Mesenchymal stem cell (in vitro differentiated cells and primary cell): ENCODE measurements at regions not wholly inside any gene's neighbourhood (a gene's known extent, or its start where the extent isn't known, plus 50 kb on each side); places are given as distances from the start of the nearest gene placed in this dataset.

Experiments used
- DNase-seq: peaks from one replicate; pipeline ENCODE4 v3.0.0-alpha.2; 2013
- H2AFZ ChIP-seq: one replicate; pipeline ENCODE4 v1.6.1; 2013; ENCODE audit warnings: low read depth, mild to moderate bottlenecking, control low read depth, inconsistent platforms, low read length, moderate library complexity
- H2AK5ac ChIP-seq: 2 replicates; pipeline ENCODE4 v1.6.1; 2013; ENCODE audit warnings: low read length, moderate library complexity, mild to moderate bottlenecking, inconsistent platforms; ENCODE audit not compliant: severe bottlenecking
- H2BK120ac ChIP-seq: one replicate; pipeline ENCODE4 v1.6.1; 2013; ENCODE audit warnings: low read depth, mild to moderate bottlenecking, inconsistent platforms, low read length, moderate library complexity
- H2BK12ac ChIP-seq, 2 experiments: one replicate each; pipeline ENCODE4 v1.6.1; 2013; ENCODE audit warnings: inconsistent platforms in 2 of 2, low read length in 2 of 2, mild to moderate bottlenecking in 2 of 2, moderate library complexity in 2 of 2, control low read depth in 1 of 2
- H2BK15ac ChIP-seq: one replicate; pipeline ENCODE4 v1.6.1; 2013; ENCODE audit warnings: mild to moderate bottlenecking, low read depth, inconsistent platforms; ENCODE audit not compliant: poor library complexity, severe bottlenecking
- H2BK5ac ChIP-seq: 2 replicates; pipeline ENCODE4 v1.6.1; 2013; ENCODE audit warnings: low read depth, mild to moderate bottlenecking, low read length, control low read depth, inconsistent platforms; ENCODE audit not compliant: poor library complexity, severe bottlenecking
- H3K14ac ChIP-seq, 2 experiments: one replicate each; pipeline ENCODE4 v1.6.1; 2013; ENCODE audit warnings: inconsistent platforms in 2 of 2, low read length in 2 of 2, control low read depth in 1 of 2, mild to moderate bottlenecking in 1 of 2, moderate library complexity in 1 of 2
- H3K18ac ChIP-seq, 2 experiments: one replicate each; pipeline ENCODE4 v1.6.1; 2013; ENCODE audit warnings: inconsistent platforms in 2 of 2, low read length in 2 of 2, control low read depth in 1 of 2, low read depth in 1 of 2, mild to moderate bottlenecking in 1 of 2
- H3K23ac ChIP-seq, 2 experiments: one replicate each; pipeline ENCODE4 v1.6.1; 2013; ENCODE audit warnings: inconsistent platforms in 2 of 2, low read length in 2 of 2, mild to moderate bottlenecking in 2 of 2, moderate library complexity in 2 of 2, control low read depth in 1 of 2
- H3K27ac ChIP-seq: 2 replicates; pipeline ENCODE4 v1.5.1; 2013; ENCODE audit warnings: mild to moderate bottlenecking, moderate library complexity, low read length, control low read depth, inconsistent platforms; ENCODE audit not compliant: poor library complexity, severe bottlenecking
- H3K27me3 ChIP-seq, 2 experiments: 2 replicates each; pipeline versions ENCODE4 v1.6.1 to v1.7.0; 2013; ENCODE audit warnings: low read length in 2 of 2, mild to moderate bottlenecking in 2 of 2, moderate library complexity in 2 of 2, control low read depth in 1 of 2, inconsistent platforms in 1 of 2; ENCODE audit not compliant: control insufficient read depth in 1 of 2, insufficient read depth in 1 of 2
- H3K36me3 ChIP-seq, 2 experiments: 2 replicates each; pipeline versions ENCODE4 v1.6.1 to v1.7.0; 2013; ENCODE audit warnings: low read length in 2 of 2, control low read depth in 1 of 2, inconsistent platforms in 1 of 2, low read depth in 1 of 2, mild to moderate bottlenecking in 1 of 2; ENCODE audit not compliant: insufficient read depth in 2 of 2, control insufficient read depth in 1 of 2
- H3K4ac ChIP-seq, 2 experiments: one replicate each; pipeline ENCODE4 v1.6.1; 2013; ENCODE audit warnings: inconsistent platforms in 2 of 2, low read length in 2 of 2, mild to moderate bottlenecking in 2 of 2, moderate library complexity in 2 of 2, control low read depth in 1 of 2, low read depth in 1 of 2
- H3K4me1 ChIP-seq: 2 replicates; pipeline ENCODE4 v1.6.1; 2013; ENCODE audit warnings: low read depth, low read length, control low read depth; ENCODE audit not compliant: control insufficient read depth, insufficient read depth
- H3K4me2 ChIP-seq: 2 replicates; pipeline ENCODE4 v1.6.1; 2013; ENCODE audit warnings: low read length, mild to moderate bottlenecking, inconsistent platforms; ENCODE audit not compliant: poor library complexity, severe bottlenecking
- H3K4me3 ChIP-seq, 2 experiments: 2 replicates each; pipeline versions ENCODE4 v1.5.1 to v1.7.0; 2013; ENCODE audit warnings: low read length in 2 of 2, mild to moderate bottlenecking in 2 of 2, control low read depth in 1 of 2, low read depth in 1 of 2; ENCODE audit not compliant: insufficient read depth in 1 of 2
- H3K79me1 ChIP-seq: replicated peaks from 2 replicates; pipeline ENCODE4 v1.6.1; 2013; ENCODE audit warnings: mild to moderate bottlenecking, control low read depth, low read length, inconsistent platforms; ENCODE audit not compliant: poor library complexity, severe bottlenecking
- H3K9ac ChIP-seq: 2 replicates; pipeline ENCODE4 v1.7.0; 2013; ENCODE audit warnings: mild to moderate bottlenecking, low read length, moderate library complexity
- H3K9me3 ChIP-seq: 2 replicates; pipeline ENCODE4 v1.7.0; 2013; ENCODE audit warnings: mild to moderate bottlenecking, low read length; ENCODE audit not compliant: control insufficient read depth
- H4K8ac ChIP-seq: one replicate; pipeline ENCODE4 v1.6.1; 2013; ENCODE audit warnings: inconsistent platforms, mild to moderate bottlenecking, low read length, moderate library complexity
- H4K91ac ChIP-seq: one replicate; pipeline ENCODE4 v1.6.1; 2013; ENCODE audit warnings: mild to moderate bottlenecking, low read length, inconsistent platforms
- WGBS: methylation state at CpG from one replicate; pipeline ENCODE4 v1.1.7; 2013; ENCODE audit warnings: mixed read lengths; 5-methylcytosine and 5-hydroxymethylcytosine counted together

DNA sequence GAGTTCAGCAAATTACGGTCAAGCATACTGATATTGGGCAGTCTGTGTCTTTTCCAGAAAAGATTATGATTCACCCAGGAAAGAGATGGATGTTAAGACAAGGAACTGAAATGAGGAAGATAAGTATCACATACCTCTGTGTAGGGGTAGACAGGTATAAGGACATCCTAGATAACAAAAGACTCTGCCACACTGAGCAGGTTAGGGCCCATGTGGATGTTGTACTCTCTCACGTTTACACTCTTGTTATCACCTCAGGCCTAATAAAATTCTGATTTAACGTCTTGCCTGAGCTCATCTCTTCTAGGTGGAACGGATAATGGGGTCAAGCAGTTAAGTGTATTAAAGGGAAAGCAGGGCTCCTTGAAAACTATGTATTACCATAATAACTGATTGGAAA, 2480.8 kb downstream of the PCDH9 start:
- H2AK5ac ChIP-seq: no peak overlapping the region
- no peak overlapping the region for H4K91ac ChIP-seq
- H4K8ac ChIP-seq: no peak overlapping the region
- H3K4me3 ChIP-seq: no peak overlapping the region
- H3K36me3 ChIP-seq: no peaks in the 10 kb centered on the region
- H3K27me3 ChIP-seq: no peaks in the 10 kb centered on the region
- no peaks in the 10 kb centered on the region for H3K79me1 ChIP-seq
- no peak overlapping the region for H2BK120ac ChIP-seq
- H2BK5ac ChIP-seq: no peak overlapping the region
- no peak overlapping the region for H3K27ac ChIP-seq
- H3K18ac ChIP-seq: no peak overlapping the region
- H3K14ac ChIP-seq: no peak overlapping the region
- no peak overlapping the region for H3K9ac ChIP-seq
- no peak overlapping the region for H3K4me2 ChIP-seq
- no peak overlapping the region for H2AFZ ChIP-seq
- H2BK15ac ChIP-seq: no peak overlapping the region
- no peak overlapping the region for H3K23ac ChIP-seq
- no peak for DNase-seq
- no peaks in the 10 kb centered on the region for H3K4me1 ChIP-seq
- H3K4ac ChIP-seq: no peak overlapping the region
- no peaks in the 10 kb centered on the region for H3K9me3 ChIP-seq
- H2BK12ac ChIP-seq: no peak overlapping the region
- 77% methylated on average over 3 of the region's 4 CpGs for WGBS

DNA sequence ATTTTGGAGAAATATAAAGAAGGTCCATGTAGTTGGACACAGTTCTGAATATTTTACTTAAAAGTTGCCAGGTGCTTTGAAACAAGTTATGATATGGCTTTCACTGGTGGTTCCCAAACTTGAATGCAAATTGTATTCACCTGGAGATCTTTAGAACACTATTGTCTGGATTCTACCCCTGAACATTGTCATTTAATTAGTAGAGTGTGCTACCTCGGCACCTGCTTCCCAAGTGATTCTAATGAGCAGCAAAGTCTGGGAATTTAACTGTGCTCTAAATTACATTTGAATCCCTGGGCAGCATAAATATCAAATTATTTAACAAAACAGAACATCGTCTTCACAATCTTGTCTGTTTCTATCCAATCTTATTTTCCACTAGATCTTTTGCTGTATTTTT, 2483.3 kb downstream of the PCDH9 start:
- H3K14ac ChIP-seq: no peak overlapping the region
- H3K9ac ChIP-seq: no peak overlapping the region
- peaks cover 5% of the 10 kb centered on the region for H3K9me3 ChIP-seq
- H3K27ac ChIP-seq: no peak overlapping the region
- H2BK120ac ChIP-seq: no peak overlapping the region
- no peak overlapping the region for H2BK5ac ChIP-seq
- H3K36me3 ChIP-seq: no peaks in the 10 kb centered on the region
- no peaks in the 10 kb centered on the region for H3K79me1 ChIP-seq
- H3K18ac ChIP-seq: no peak overlapping the region
- no peak overlapping the region for H2BK12ac ChIP-seq
- no peak overlapping the region for H3K4ac ChIP-seq
- no peaks in the 10 kb centered on the region for H3K4me1 ChIP-seq
- no peak overlapping the region for H4K8ac ChIP-seq
- no peak overlapping the region for H3K23ac ChIP-seq
- H2AFZ ChIP-seq: no peak overlapping the region
- H2AK5ac ChIP-seq: no peak overlapping the region
- no peak overlapping the region for H3K4me2 ChIP-seq
- no peak overlapping the region for H4K91ac ChIP-seq
- H3K4me3 ChIP-seq: no peak overlapping the region
- no peaks in the 10 kb centered on the region for H3K27me3 ChIP-seq
- DNase-seq: no peak
- WGBS: 91% methylated on average over 2 of the region's 2 CpGs
- no peak overlapping the region for H2BK15ac ChIP-seq

DNA sequence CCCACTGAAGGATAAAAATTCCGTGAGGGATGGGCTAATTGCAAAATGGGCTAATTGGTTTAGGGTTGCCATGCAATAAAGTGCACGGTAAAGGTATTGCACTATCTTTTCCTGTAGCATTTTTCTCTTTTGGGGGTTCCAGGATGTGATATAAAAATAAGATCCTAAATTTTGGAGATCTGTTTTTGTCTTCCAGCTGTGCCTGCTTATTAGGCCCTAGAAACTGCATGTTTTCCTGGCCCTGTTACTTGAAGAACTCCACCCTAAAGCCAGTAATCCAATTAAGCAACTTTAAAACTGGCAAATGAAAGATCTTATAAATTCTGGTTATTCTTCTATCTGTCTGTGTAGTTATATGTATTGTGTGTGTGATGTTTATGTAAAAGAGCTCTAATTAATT, 2489.6 kb downstream of the PCDH9 start:
- Histone ChIP-seq H3K9ac (no peak overlapping the region), H3K23ac (no peak overlapping the region), H2BK120ac (no peak overlapping the region), H3K4me2 (no peak overlapping the region), H3K4ac (no peak overlapping the region), H3K4me3 (no peak overlapping the region), H2BK12ac (no peak overlapping the region), H3K9me3 (peaks cover 17% of the 10 kb centered on the region), H3K79me1 (no peaks in the 10 kb centered on the region), H2AFZ (no peak overlapping the region), H2BK15ac (no peak overlapping the region), H3K4me1 (no peaks in the 10 kb centered on the region), H3K14ac (no peak overlapping the region), H4K8ac (no peak overlapping the region), H2BK5ac (no peak overlapping the region), H3K36me3 (no peaks in the 10 kb centered on the region), H3K18ac (no peak overlapping the region), H4K91ac (no peak overlapping the region), H3K27ac (no peak overlapping the region), H3K27me3 (no peaks in the 10 kb centered on the region), H2AK5ac (no peak overlapping the region)
- 88% methylated on average over 2 of the region's 2 CpGs for WGBS
- DNase-seq: no peak

DNA sequence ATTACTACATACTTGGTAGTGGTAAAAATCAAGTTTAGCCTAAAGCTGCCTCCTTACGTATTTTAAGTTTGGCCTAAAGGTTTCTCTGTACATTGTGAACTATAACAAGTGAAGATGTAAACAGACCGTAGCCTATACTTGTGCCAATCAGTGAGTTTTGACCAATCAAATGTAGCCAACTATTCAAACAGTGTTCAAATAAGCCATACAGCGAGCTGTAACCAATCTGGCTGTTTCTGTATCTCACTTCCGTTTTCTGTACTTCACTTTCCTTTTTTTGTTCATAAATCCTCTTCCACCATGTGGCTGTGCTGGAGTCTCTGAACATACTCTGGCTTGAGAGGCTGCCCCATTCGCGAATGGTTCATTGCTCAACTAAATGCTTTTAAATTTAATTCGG, 2504.6 kb downstream of the PCDH9 start:
- H3K23ac ChIP-seq: no peak overlapping the region
- no peaks in the 10 kb centered on the region for H3K36me3 ChIP-seq
- no peak overlapping the region for H3K18ac ChIP-seq
- H2BK12ac ChIP-seq: no peak overlapping the region
- H3K27me3 ChIP-seq: no peaks in the 10 kb centered on the region
- WGBS: 90% methylated on average over 7 of the region's 7 CpGs
- no peak overlapping the region for H2AK5ac ChIP-seq
- no peak overlapping the region for H3K27ac ChIP-seq
- H2AFZ ChIP-seq: no peak overlapping the region
- no peak overlapping the region for H3K4me3 ChIP-seq
- no peak overlapping the region for H3K14ac ChIP-seq
- H3K4me1 ChIP-seq: no peaks in the 10 kb centered on the region
- H4K91ac ChIP-seq: no peak overlapping the region
- H4K8ac ChIP-seq: no peak overlapping the region
- no peak for DNase-seq
- no peak overlapping the region for H3K4ac ChIP-seq
- H2BK120ac ChIP-seq: no peak overlapping the region
- no peak overlapping the region for H2BK15ac ChIP-seq
- H3K79me1 ChIP-seq: no peaks in the 10 kb centered on the region
- no peak overlapping the region for H3K9ac ChIP-seq
- no peak overlapping the region for H3K4me2 ChIP-seq
- no peak overlapping the region for H2BK5ac ChIP-seq
- no peaks in the 10 kb centered on the region for H3K9me3 ChIP-seq
